Left ventricle myocardium inferior (tissue), 1 donor: ENCODE measurements at regions not wholly inside any gene's neighbourhood (a gene's known extent, or its start where the extent isn't known, plus 50 kb on each side); places are given as distances from the start of the nearest gene placed in this dataset.

ENCODE experiments used
- DNase-seq: peaks from one replicate; pipeline ENCODE4 v3.0.0-alpha.2; 2020
- H3K27ac ChIP-seq: fragments of 200-600 bp; replicated peaks from 2 replicates; pipeline ENCODE4 v1.8.0; 2021
- H3K27me3 ChIP-seq: fragments of 200-600 bp; 2 replicates; pipeline ENCODE4 v1.8.0; 2021; ENCODE audit warnings: low read depth
- H3K36me3 ChIP-seq: fragments of 200-600 bp; 2 replicates; pipeline ENCODE4 v1.8.0; 2021
- H3K4me1 ChIP-seq: fragments of 200-600 bp; 2 replicates; pipeline ENCODE4 v1.8.0; 2021
- H3K4me3 ChIP-seq: fragments of 200-600 bp; 2 replicates; pipeline ENCODE4 v1.8.0; 2021; ENCODE audit warnings: mild to moderate bottlenecking, moderate library complexity
- H3K9me3 ChIP-seq: fragments of 200-600 bp; replicated peaks from 2 replicates; pipeline ENCODE4 v1.8.0; 2021
- CTCF ChIP-seq: fragments of 200-600 bp; IDR thresholded peaks from 2 replicates; pipeline ENCODE4 v1.8.0; 2021; ENCODE audit warnings: antibody characterized with exemption, mild to moderate bottlenecking, borderline replicate concordance
- intact Hi-C: fragments of 100-400 bp; cut with micrococcal nuclease; formaldehyde crosslinking; loops from one replicate; pipeline ENCODE4 v1.11.0; 2022
- donor health status: DM: no; HTN: yes; CAD: no; lungs with severe emphysema.

GRCh38 chr2:211133766-211134165 lies 577.4 kb downstream of the CPS1 start:
- Histone ChIP-seq H3K4me3 (no peak overlapping the region), H3K4me1 (no peaks in the 10 kb centered on the region), H3K9me3 (peaks cover 7% of the 10 kb centered on the region), H3K27ac (no peak overlapping the region), H3K27me3 (no peaks in the 10 kb centered on the region), H3K36me3 (no peaks in the 10 kb centered on the region)
- intact Hi-C loops: no loop called here
- no peak for TF ChIP-seq CTCF
- DNase-seq: no peak

- DNase-seq: no peak
- intact Hi-C loops: no loop called here
- no peak for TF ChIP-seq CTCF
- H3K9me3 ChIP-seq: peaks cover 7% of the 10 kb centered on the region
- H3K27ac ChIP-seq: no peak overlapping the region
- H3K4me3 ChIP-seq: no peak overlapping the region
- H3K4me1 ChIP-seq: no peaks in the 10 kb centered on the region
- no peaks in the 10 kb centered on the region for H3K27me3 ChIP-seq
- H3K36me3 ChIP-seq: no peaks in the 10 kb centered on the region
These were observed 582.2 kb downstream of the CPS1 start for GRCh38 chr2:211138551-211138950.

- intact Hi-C loops: no loop called here
- no peaks in the 10 kb centered on the region for H3K9me3 ChIP-seq
- no peak overlapping the region for H3K4me3 ChIP-seq
- no peaks in the 10 kb centered on the region for H3K4me1 ChIP-seq
- H3K36me3 ChIP-seq: no peaks in the 10 kb centered on the region
- no peaks in the 10 kb centered on the region for H3K27me3 ChIP-seq
- no peak for TF ChIP-seq CTCF
- DNase-seq: no peak
- no peak overlapping the region for H3K27ac ChIP-seq
These were observed 585.2 kb downstream of the CPS1 start for GRCh38 chr2:211141646-211142045.

GRCh38 chr2:211144078-211144477 lies 587.7 kb downstream of the CPS1 start:
- no peak for DNase-seq
- Histone ChIP-seq H3K27me3 (no peaks in the 10 kb centered on the region), H3K9me3 (no peaks in the 10 kb centered on the region), H3K4me1 (no peaks in the 10 kb centered on the region), H3K36me3 (no peaks in the 10 kb centered on the region), H3K4me3 (no peak overlapping the region), H3K27ac (no peak overlapping the region)
- no peak for TF ChIP-seq CTCF
- intact Hi-C loops: no loop called here

GRCh38 chr2:211144974-211145665 lies 588.7 kb downstream of the CPS1 start:
- no peak for TF ChIP-seq CTCF
- Histone ChIP-seq H3K36me3 (no peaks in the 10 kb centered on the region), H3K9me3 (no peaks in the 10 kb centered on the region), H3K27me3 (no peaks in the 10 kb centered on the region), H3K4me1 (no peaks in the 10 kb centered on the region), H3K27ac (no peak overlapping the region), H3K4me3 (no peak overlapping the region)
- intact Hi-C loops: no loop called here
- DNase-seq: no peak
